A673 (cell line): ENCODE measurements at regions not wholly inside any gene's neighbourhood (a gene's known extent, or its start where the extent isn't known, plus 50 kb on each side); places are given as distances from the start of the nearest gene placed in this dataset.

ENCODE experiments used
- CTCF ChIP-seq: fragments of 300-800, 200-600 bp; sonication (generic); conservative IDR thresholded peaks from 2 replicates; pipeline ENCODE4 v1.5.1; 2017; ENCODE audit warnings: low read depth, mild to moderate bottlenecking, antibody characterized with exemption, low read length, moderate library complexity, mixed read lengths
- EZH2 ChIP-seq: fragments of 200-600 bp; sonication (generic); IDR thresholded peaks from 2 replicates; pipeline ENCODE4 v1.6.1; 2017; ENCODE audit warnings: borderline replicate concordance, low read depth, mild to moderate bottlenecking, mixed read lengths, antibody characterized with exemption, low read length; ENCODE audit not compliant: poor library complexity, severe bottlenecking

GRCh38 chr16:73697336-73697735 lies 599.3 kb upstream of the PSMD7 start:
- TF ChIP-seq CTCF (no peak), EZH2 (no peak)
